NCI-H2029 treated with DMSO at 0.1 percent for 48 hours (cell line): ENCODE measurements at regions not wholly inside any gene's neighbourhood (a gene's known extent, or its start where the extent isn't known, plus 50 kb on each side); places are given as distances from the start of the nearest gene placed in this dataset.

Experiments
- DNase-seq: peaks from one replicate; lab custom pipeline; 2025; lab: John Stamatoyannopoulos, UW

- no peak for DNase-seq
These were observed 206.8 kb downstream of the LPIN1 start for GRCh38 chr2:11953258-11953657.

- no peak for DNase-seq
These were observed 208.9 kb downstream of the LPIN1 start for GRCh38 chr2:11955314-11955713.

- DNase-seq: no peak
These were observed 209.5 kb downstream of the LPIN1 start for GRCh38 chr2:11955884-11956291.

- DNase-seq: no peak
These were observed 216.4 kb downstream of the LPIN1 start for GRCh38 chr2:11962707-11963328.

GRCh38 chr2:11963966-11964365, 217.5 kb downstream of the LPIN1 start:
- DNase-seq: no peak

- no peak for DNase-seq
These were observed 221.6 kb downstream of the LPIN1 start for GRCh38 chr2:11967946-11968465.

GRCh38 chr2:11968521-11968920, 222.1 kb downstream of the LPIN1 start:
- DNase-seq: no peak

GRCh38 chr2:11969774-11970173, 223.3 kb downstream of the LPIN1 start:
- no peak for DNase-seq

- DNase-seq: no peak
These were observed 228.1 kb downstream of the LPIN1 start for GRCh38 chr2:11974573-11974972.

- DNase-seq: no peak
These were observed 228.9 kb downstream of the LPIN1 start for GRCh38 chr2:11975373-11975772.

GRCh38 chr2:11976073-11976472, 229.6 kb downstream of the LPIN1 start:
- no peak for DNase-seq

GRCh38 chr2:11977766-11978524, 231.5 kb downstream of the LPIN1 start:
- DNase-seq: no peak

- no peak for DNase-seq
These were observed 234.4 kb downstream of the LPIN1 start for GRCh38 chr2:11980809-11981208.

- no peak for DNase-seq
These were observed 237.0 kb downstream of the LPIN1 start for GRCh38 chr2:11983401-11983800.

GRCh38 chr2:11983870-11984269, 237.4 kb downstream of the LPIN1 start:
- DNase-seq: no peak

- DNase-seq: no peak
These were observed 238.1 kb downstream of the LPIN1 start for GRCh38 chr2:11984316-11985158.

- DNase-seq: no peak
These were observed 239.6 kb downstream of the LPIN1 start for GRCh38 chr2:11985817-11986566.

GRCh38 chr2:11987151-11987550, 240.7 kb downstream of the LPIN1 start:
- no peak for DNase-seq

- no peak for DNase-seq
These were observed 242.4 kb downstream of the LPIN1 start for GRCh38 chr2:11988691-11989353.

GRCh38 chr2:11989354-11989703, 242.9 kb downstream of the LPIN1 start:
- no peak for DNase-seq

GRCh38 chr2:11990576-11990975, 244.1 kb downstream of the LPIN1 start:
- no peak for DNase-seq
